ENCODE measurements at regions not wholly inside any gene's neighbourhood (a gene's known extent, or its start where the extent isn't known, plus 50 kb on each side); places are given as distances from the start of the nearest gene placed in this dataset.

GRCh38 chr5:143698574-143698973, 113.4 kb upstream of the HMHB1 start:
- H3K36me3 ChIP-seq (replicated peaks) = no peaks in the 10 kb centered on the region
- no peaks in the 10 kb centered on the region for H3K27me3 ChIP-seq (replicated peaks)
- no peak overlapping the region for H3K27ac ChIP-seq
- H3K4me3 ChIP-seq (ENCODE audit: low read depth, low read length) = no peak overlapping the region
- DNase-seq = no peak
- in situ Hi-C loops (cut with HindIII; ENCODE audit: low pct_ligation_motif_present, low sequenced_read_pairs) = no loop called here
- TF ChIP-seq CTCF (IDR thresholded peaks at IDR 0.05; ENCODE audit: low read depth, low read length, missing control alignments) = no peak

GRCh38 chr5:143696921-143697320, 115.0 kb upstream of the HMHB1 start:
- DNase-seq = no peak
- no peak overlapping the region for H3K4me3 ChIP-seq (ENCODE audit: low read depth, low read length)
- H3K27ac ChIP-seq = no peak overlapping the region
- H3K36me3 ChIP-seq (replicated peaks) = no peaks in the 10 kb centered on the region
- no peaks in the 10 kb centered on the region for H3K27me3 ChIP-seq (replicated peaks)
- in situ Hi-C loops (cut with HindIII; ENCODE audit: low pct_ligation_motif_present, low sequenced_read_pairs) = no loop called here
- TF ChIP-seq CTCF (IDR thresholded peaks at IDR 0.05; ENCODE audit: low read depth, low read length, missing control alignments) = no peak

GRCh38 chr5:143695941-143696340, 116.0 kb upstream of the HMHB1 start:
- Histone ChIP-seq H3K36me3 (replicated peaks) (no peaks in the 10 kb centered on the region), H3K27me3 (replicated peaks) (no peaks in the 10 kb centered on the region), H3K4me3 (ENCODE audit: low read depth, low read length) (no peak overlapping the region), H3K27ac (no peak overlapping the region)
- TF ChIP-seq CTCF (IDR thresholded peaks at IDR 0.05; ENCODE audit: low read depth, low read length, missing control alignments) = no peak
- no peak for DNase-seq
- in situ Hi-C loops (cut with HindIII; ENCODE audit: low pct_ligation_motif_present, low sequenced_read_pairs) = no loop called here

GRCh38 chr5:143695244-143695864, 116.6 kb upstream of the HMHB1 start:
- in situ Hi-C loops (cut with HindIII; ENCODE audit: low pct_ligation_motif_present, low sequenced_read_pairs) = no loop called here
- DNase-seq = no peak
- TF ChIP-seq CTCF (IDR thresholded peaks at IDR 0.05; ENCODE audit: low read depth, low read length, missing control alignments) = no peak
- H3K4me3 ChIP-seq (ENCODE audit: low read depth, low read length) = no peak overlapping the region
- no peak overlapping the region for H3K27ac ChIP-seq
- H3K36me3 ChIP-seq (replicated peaks) = no peaks in the 10 kb centered on the region
- H3K27me3 ChIP-seq (replicated peaks) = no peaks in the 10 kb centered on the region

GRCh38 chr5:143694357-143694756, 117.6 kb upstream of the HMHB1 start:
- H3K27ac ChIP-seq = no peak overlapping the region
- no peak for TF ChIP-seq CTCF (IDR thresholded peaks at IDR 0.05; ENCODE audit: low read depth, low read length, missing control alignments)
- in situ Hi-C loops (cut with HindIII; ENCODE audit: low pct_ligation_motif_present, low sequenced_read_pairs) = no loop called here

GRCh38 chr5:143693651-143694252, 118.2 kb upstream of the HMHB1 start:
- Histone ChIP-seq H3K27me3 (replicated peaks) (no peaks in the 10 kb centered on the region), H3K27ac (no peak overlapping the region), H3K36me3 (replicated peaks) (no peaks in the 10 kb centered on the region), H3K4me3 (ENCODE audit: low read depth, low read length) (no peak overlapping the region)
- in situ Hi-C loops (cut with HindIII; ENCODE audit: low pct_ligation_motif_present, low sequenced_read_pairs) = no loop called here
- no peak for DNase-seq
- TF ChIP-seq CTCF (IDR thresholded peaks at IDR 0.05; ENCODE audit: low read depth, low read length, missing control alignments) = no peak

More at GRCh38 chr5:143694357-143694756, 117.6 kb upstream of the HMHB1 start:
- H3K27me3 ChIP-seq (replicated peaks) = no peaks in the 10 kb centered on the region
- no peaks in the 10 kb centered on the region for H3K36me3 ChIP-seq (replicated peaks)
- H3K4me3 ChIP-seq (ENCODE audit: low read depth, low read length) = no peak overlapping the region
- DNase-seq = no peak

Measured in brain microvascular endothelial cell (primary cell).